ENCODE measurements at regions not wholly inside any gene's neighbourhood (a gene's known extent, or its start where the extent isn't known, plus 50 kb on each side); places are given as distances from the start of the nearest gene placed in this dataset.

DNA sequence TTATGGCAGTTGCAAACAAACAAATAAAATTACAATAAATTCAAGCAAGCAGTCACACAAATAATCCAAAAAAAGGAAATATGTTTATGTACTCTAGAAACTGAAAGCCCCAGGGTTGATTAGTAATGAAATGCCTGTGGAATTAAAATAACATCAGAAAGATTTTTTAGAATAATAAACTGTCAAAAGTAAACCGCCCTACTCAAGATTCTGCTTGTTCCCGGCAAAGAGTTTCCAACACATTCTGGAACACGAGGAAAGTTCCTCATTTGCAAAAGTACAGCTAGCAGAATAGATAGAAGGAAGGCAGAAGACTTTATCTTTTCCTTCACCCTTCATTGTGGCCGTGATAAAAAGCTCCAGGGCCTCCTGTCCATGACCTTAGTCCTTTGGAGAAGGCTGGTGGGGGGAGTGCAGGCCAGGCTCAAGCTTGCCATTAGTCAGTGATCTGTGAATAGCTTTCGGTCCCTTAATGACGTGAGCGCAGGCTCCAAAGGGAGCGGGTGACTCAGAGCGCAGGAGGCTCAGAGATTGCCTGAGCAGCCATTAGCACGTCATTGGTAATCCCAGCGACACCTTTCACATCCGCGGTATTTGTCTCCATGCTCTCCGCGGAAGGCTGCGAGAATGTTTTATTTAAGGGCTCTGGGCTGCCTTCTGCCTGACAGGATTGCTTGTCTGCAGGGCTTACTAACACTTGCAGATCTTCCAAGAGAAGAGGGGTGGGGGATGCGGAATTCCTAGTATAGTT is 458.3 kb downstream of the METTL15 start:
- Histone ChIP-seq H3K27ac (peak overlapping the region in 1 of 4 donors; percentile 17), H3K27me3 (no peaks in the 10 kb centered on the region), H3K4me3 (no peak overlapping the region), H3K9me3 (no peaks in the 10 kb centered on the region), H3K36me3 (no peaks in the 10 kb centered on the region), H3K4me1 (peaks cover 0 to 2% of the 10 kb centered on the region in 2 donors)
- ATAC-seq, result peak; percentile 88 to 99
- TF ChIP-seq, protein P1, sequence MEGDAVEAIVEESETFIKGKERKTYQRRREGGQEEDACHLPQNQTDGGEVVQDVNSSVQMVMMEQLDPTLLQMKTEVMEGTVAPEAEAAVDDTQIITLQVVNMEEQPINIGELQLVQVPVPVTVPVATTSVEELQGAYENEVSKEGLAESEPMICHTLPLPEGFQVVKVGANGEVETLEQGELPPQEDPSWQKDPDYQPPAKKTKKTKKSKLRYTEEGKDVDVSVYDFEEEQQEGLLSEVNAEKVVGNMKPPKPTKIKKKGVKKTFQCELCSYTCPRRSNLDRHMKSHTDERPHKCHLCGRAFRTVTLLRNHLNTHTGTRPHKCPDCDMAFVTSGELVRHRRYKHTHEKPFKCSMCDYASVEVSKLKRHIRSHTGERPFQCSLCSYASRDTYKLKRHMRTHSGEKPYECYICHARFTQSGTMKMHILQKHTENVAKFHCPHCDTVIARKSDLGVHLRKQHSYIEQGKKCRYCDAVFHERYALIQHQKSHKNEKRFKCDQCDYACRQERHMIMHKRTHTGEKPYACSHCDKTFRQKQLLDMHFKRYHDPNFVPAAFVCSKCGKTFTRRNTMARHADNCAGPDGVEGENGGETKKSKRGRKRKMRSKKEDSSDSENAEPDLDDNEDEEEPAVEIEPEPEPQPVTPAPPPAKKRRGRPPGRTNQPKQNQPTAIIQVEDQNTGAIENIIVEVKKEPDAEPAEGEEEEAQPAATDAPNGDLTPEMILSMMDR (IDR thresholded peaks at IDR 0.05 in 4 of 5, conservative IDR thresholded peaks at IDR 0.05 in 1 of 5), result no peak
- no peak for TF ChIP-seq POLR2A (IDR thresholded peaks at IDR 0.05)
- intact Hi-C loops (cut with DNase I; ENCODE audit: low total_unique reads) (no loop called here), in situ Hi-C loops (cut with MboI; ENCODE audit: low sequenced_read_pairs in 4 of 4) (no loop called here)
- peak; percentile 6 to 71 for DNase-seq

DNA sequence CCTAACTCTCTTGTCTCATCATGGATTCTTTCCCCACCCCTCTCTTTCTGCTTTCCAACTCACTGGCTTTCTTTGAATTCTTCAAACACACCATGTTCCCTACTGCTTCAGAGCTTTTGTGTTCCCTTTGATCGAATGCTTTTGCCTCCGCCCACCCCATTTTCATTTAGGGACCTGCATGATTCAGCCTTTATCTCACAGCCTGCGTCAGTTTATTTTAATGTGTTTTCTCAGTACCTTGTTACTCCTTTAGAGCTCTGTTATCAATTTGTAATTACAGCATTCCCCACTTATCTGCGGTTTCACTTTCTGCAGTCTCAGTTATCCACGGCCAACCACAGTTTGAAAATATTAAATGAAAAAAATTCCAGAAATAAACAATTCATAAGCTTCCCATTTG is 451.3 kb downstream of the METTL15 start:
- no peaks in the 10 kb centered on the region for H3K9me3 ChIP-seq
- no peaks in the 10 kb centered on the region for H3K36me3 ChIP-seq
- no peak overlapping the region for H3K4me3 ChIP-seq
- no peak overlapping the region for H3K27ac ChIP-seq
- intact Hi-C loops (cut with DNase I; ENCODE audit: low total_unique reads), result no loop called here
- no peak for DNase-seq
- H3K4me1 ChIP-seq, result no peaks in the 10 kb centered on the region
- no peaks in the 10 kb centered on the region for H3K27me3 ChIP-seq
- TF ChIP-seq POLR2A (IDR thresholded peaks at IDR 0.05), result no peak
- TF ChIP-seq, protein P1 (IDR thresholded peaks at IDR 0.05 in 4 of 5, conservative IDR thresholded peaks at IDR 0.05 in 1 of 5), result no peak
- in situ Hi-C loops (cut with MboI; ENCODE audit: low sequenced_read_pairs in 4 of 4), result no loop called here
- no peak for ATAC-seq

DNA sequence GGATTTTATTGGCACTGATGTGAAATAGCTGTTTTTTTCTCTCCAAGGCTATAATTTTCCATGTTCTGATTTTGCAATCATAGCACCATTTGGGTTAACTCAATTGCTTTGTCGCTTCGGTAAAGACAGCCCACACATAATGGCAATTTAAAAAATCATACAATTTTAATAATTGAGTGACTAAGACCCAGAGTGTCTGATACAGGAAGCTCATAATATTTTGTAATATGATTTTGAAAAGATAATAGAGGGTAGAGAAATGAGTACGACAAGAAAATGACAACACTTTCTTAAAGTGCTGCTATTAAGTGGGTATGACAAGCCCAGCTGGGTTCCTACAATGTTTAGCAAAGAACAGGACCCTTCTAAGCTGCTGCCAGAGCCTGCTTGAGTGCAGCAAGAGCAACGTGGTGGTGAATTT is 439.1 kb downstream of the METTL15 start:
- DNase-seq (no peak), ATAC-seq (no peak)
- Histone ChIP-seq H3K4me3 (no peak overlapping the region), H3K36me3 (no peaks in the 10 kb centered on the region), H3K27me3 (no peaks in the 10 kb centered on the region), H3K9me3 (no peaks in the 10 kb centered on the region), H3K4me1 (no peaks in the 10 kb centered on the region), H3K27ac (no peak overlapping the region)
- intact Hi-C loops (cut with DNase I; ENCODE audit: low total_unique reads) (no loop called here), in situ Hi-C loops (cut with MboI; ENCODE audit: low sequenced_read_pairs in 4 of 4) (loop anchor here in 2 of 4 donors (25.0 kb wide), 2 partner anchors 835 to 860 kb away; partner anchors contain the start of gene BDNF (in 1 of the 2))
- TF ChIP-seq, protein P1 (IDR thresholded peaks at IDR 0.05 in 4 of 5, conservative IDR thresholded peaks at IDR 0.05 in 1 of 5), result no peak
- no peak for TF ChIP-seq POLR2A (IDR thresholded peaks at IDR 0.05)

DNA sequence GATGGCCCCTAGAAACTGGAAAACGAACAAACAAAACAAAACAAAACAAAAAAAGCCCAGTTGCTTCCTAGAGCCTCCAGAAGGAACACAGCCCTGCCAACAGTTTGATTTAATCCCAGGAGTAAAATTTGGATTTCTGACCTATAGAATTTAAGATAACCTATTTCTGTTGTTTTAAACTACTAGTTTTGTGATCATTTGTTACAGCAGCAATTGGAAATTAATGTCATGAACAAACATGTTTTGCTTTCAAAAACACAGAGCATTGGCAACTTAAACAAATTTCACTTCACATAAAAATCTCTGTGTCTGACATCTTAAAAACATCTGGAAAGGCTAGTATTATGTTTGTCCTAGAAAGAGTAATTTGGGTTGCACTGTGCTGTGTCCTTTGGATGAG is 437.3 kb downstream of the METTL15 start:
- no peak overlapping the region for H3K27ac ChIP-seq
- no peak overlapping the region for H3K4me3 ChIP-seq
- H3K36me3 ChIP-seq, result no peaks in the 10 kb centered on the region
- no peaks in the 10 kb centered on the region for H3K4me1 ChIP-seq
- intact Hi-C loops (cut with DNase I; ENCODE audit: low total_unique reads), result no loop called here
- no peaks in the 10 kb centered on the region for H3K27me3 ChIP-seq
- in situ Hi-C loops (cut with MboI; ENCODE audit: low sequenced_read_pairs in 4 of 4), result loop anchor here in 2 of 4 donors (25.0 kb wide), 2 partner anchors 833 to 858 kb away; partner anchors contain the start of gene BDNF (in 1 of the 2)
- H3K9me3 ChIP-seq, result no peaks in the 10 kb centered on the region
- TF ChIP-seq, protein P1 (IDR thresholded peaks at IDR 0.05 in 4 of 5, conservative IDR thresholded peaks at IDR 0.05 in 1 of 5), result no peak
- TF ChIP-seq POLR2A (IDR thresholded peaks at IDR 0.05), result no peak
- DNase-seq (no peak), ATAC-seq (no peak)
